H9 (cell line): ENCODE measurements at regions not wholly inside any gene's neighbourhood (a gene's known extent, or its start where the extent isn't known, plus 50 kb on each side); places are given as distances from the start of the nearest gene placed in this dataset.

Experiments
- DNase-seq: peaks from one replicate; pipeline ENCODE4 v3.0.0-alpha.2; 2017
- H2AFZ ChIP-seq: one replicate; pipeline ENCODE4 v1.6.1; 2013; ENCODE audit warnings: mild to moderate bottlenecking, low read length, control low read depth, moderate library complexity
- H2AK5ac ChIP-seq: 2 replicates; pipeline ENCODE4 v1.6.1; 2013; ENCODE audit warnings: low read length, control low read depth, mixed read lengths; ENCODE audit not compliant: insufficient read length
- H2BK120ac ChIP-seq: one replicate; pipeline ENCODE4 v1.6.1; 2013; ENCODE audit warnings: low read depth, mild to moderate bottlenecking, low read length, control low read depth, inconsistent platforms; ENCODE audit not compliant: poor library complexity, severe bottlenecking
- H2BK12ac ChIP-seq: 2 replicates; pipeline ENCODE4 v1.6.1; 2013; ENCODE audit warnings: low read length, control low read depth, mixed read lengths, low read depth; ENCODE audit not compliant: insufficient read length
- H2BK15ac ChIP-seq: 2 replicates; pipeline ENCODE4 v1.6.1; 2013; ENCODE audit warnings: low read depth, low read length, control low read depth
- H2BK20ac ChIP-seq: one replicate; pipeline ENCODE4 v1.6.1; 2013; ENCODE audit warnings: low read depth, mild to moderate bottlenecking, low read length, control low read depth, inconsistent platforms; ENCODE audit not compliant: poor library complexity, severe bottlenecking
- H2BK5ac ChIP-seq: 2 replicates; pipeline ENCODE4 v1.6.1; 2013; ENCODE audit warnings: low read length, control low read depth, mixed read lengths; ENCODE audit not compliant: insufficient read length
- H3K14ac ChIP-seq: 2 replicates; pipeline ENCODE4 v1.6.1; 2013; ENCODE audit warnings: low read length, control low read depth; ENCODE audit not compliant: insufficient read depth
- H3K18ac ChIP-seq: 2 replicates; pipeline ENCODE4 v1.6.1; 2013; ENCODE audit warnings: low read depth, mild to moderate bottlenecking, mixed read lengths, low read length, control low read depth; ENCODE audit not compliant: insufficient read length
- H3K23ac ChIP-seq: 2 replicates; pipeline ENCODE4 v1.6.1; 2013; ENCODE audit warnings: low read length, control low read depth, mixed read lengths, low read depth; ENCODE audit not compliant: insufficient read length
- H3K23me2 ChIP-seq: 2 replicates; pipeline ENCODE4 v1.6.1; 2013; ENCODE audit warnings: low read depth, mild to moderate bottlenecking, mixed read lengths, low read length, control low read depth; ENCODE audit not compliant: insufficient read length, poor library complexity, severe bottlenecking
- H3K27ac ChIP-seq: 2 replicates; pipeline ENCODE4 v1.5.1; 2013; ENCODE audit warnings: low read length, control low read depth, mixed read lengths, low read depth; ENCODE audit not compliant: insufficient read length
- H3K27me3 ChIP-seq: 2 replicates; pipeline ENCODE4 v1.6.1; 2013; ENCODE audit warnings: low read length, control low read depth, inconsistent platforms; ENCODE audit not compliant: insufficient read depth
- H3K4ac ChIP-seq: 2 replicates; pipeline ENCODE4 v1.6.1; 2013; ENCODE audit warnings: low read depth, mild to moderate bottlenecking, control low read depth, inconsistent platforms, low read length, moderate library complexity
- H3K4me1 ChIP-seq: 2 replicates; pipeline ENCODE4 v1.6.1; 2013; ENCODE audit warnings: low read length, control low read depth, inconsistent platforms; ENCODE audit not compliant: insufficient read depth
- H3K4me2 ChIP-seq: 2 replicates; pipeline ENCODE4 v1.6.1; 2013; ENCODE audit warnings: low read length, control low read depth, mixed read lengths; ENCODE audit not compliant: insufficient read length, insufficient read depth
- H3K56ac ChIP-seq: 2 replicates; pipeline ENCODE4 v1.6.1; 2013; ENCODE audit warnings: low read depth, mild to moderate bottlenecking, mixed read lengths, low read length, control low read depth; ENCODE audit not compliant: insufficient read length
- H3K79me1 ChIP-seq: 2 replicates; pipeline ENCODE4 v1.6.1; 2013; ENCODE audit warnings: low read depth, mild to moderate bottlenecking, moderate library complexity, low read length, control low read depth, inconsistent platforms; ENCODE audit not compliant: insufficient read depth, poor library complexity, severe bottlenecking
- H3K79me2 ChIP-seq: 2 replicates; pipeline ENCODE4 v1.6.1; 2013; ENCODE audit warnings: low read length, control low read depth, inconsistent platforms; ENCODE audit not compliant: insufficient read depth
- H3K9ac ChIP-seq: 2 replicates; pipeline ENCODE4 v1.6.1; 2013; ENCODE audit warnings: low read length, control low read depth, mixed read lengths; ENCODE audit not compliant: insufficient read length; ENCODE audit errors: extremely low read depth
- H3K9me3 ChIP-seq: one replicate; pipeline ENCODE4 v1.6.1; 2013; ENCODE audit warnings: low read depth, low read length, inconsistent platforms; ENCODE audit not compliant: control insufficient read depth
- H3T11ph ChIP-seq: one replicate; pipeline ENCODE4 v1.6.1; 2013; ENCODE audit warnings: mild to moderate bottlenecking, low read length, control low read depth, inconsistent platforms
- H4K20me1 ChIP-seq: one replicate; pipeline ENCODE4 v1.6.1; 2013; ENCODE audit not compliant: control insufficient read depth, insufficient read length, insufficient read depth
- H4K5ac ChIP-seq: 2 replicates; pipeline ENCODE4 v1.6.1; 2013; ENCODE audit warnings: low read depth, mild to moderate bottlenecking, mixed read lengths, low read length, control low read depth; ENCODE audit not compliant: insufficient read length
- H4K8ac ChIP-seq: replicated peaks from 2 replicates; pipeline ENCODE4 v1.6.1; 2013; ENCODE audit warnings: low read length, control low read depth, mixed read lengths, low read depth; ENCODE audit not compliant: insufficient read length
- H4K91ac ChIP-seq: 2 replicates; pipeline ENCODE4 v1.6.1; 2013; ENCODE audit warnings: low read depth, mild to moderate bottlenecking, moderate library complexity, mixed read lengths, low read length, control low read depth; ENCODE audit not compliant: insufficient read length
- H3K27ac Mint-ChIP-seq, 3 experiments: 2 replicates in 2 of 3; 3 replicates in 1 of 3; pipeline ENCODE4 v1.8.0; 2020 to 2021; ENCODE audit warnings: mixed read lengths in 3 of 3, mild to moderate bottlenecking in 1 of 3, moderate library complexity in 1 of 3
- H3K27me3 Mint-ChIP-seq: 2 replicates; pipeline ENCODE4 v1.8.0; 2021; ENCODE audit warnings: low read depth, mild to moderate bottlenecking, moderate library complexity, mixed read lengths
- H3K36me3 Mint-ChIP-seq, 3 experiments: 2 replicates in 2 of 3; 3 replicates in 1 of 3; pipeline ENCODE4 v1.8.0; 2020 to 2021; ENCODE audit warnings: low read depth in 3 of 3, mixed read lengths in 3 of 3; ENCODE audit not compliant: insufficient read depth in 1 of 3
- H3K4me1 Mint-ChIP-seq, 2 experiments: 2 replicates each; pipeline ENCODE4 v1.8.0; 2020; ENCODE audit warnings: mixed read lengths in 2 of 2
- H3K4me3 Mint-ChIP-seq, 2 experiments: 2 replicates in 1 of 2; 3 replicates in 1 of 2; pipeline ENCODE4 v1.8.0; 2020 to 2021; ENCODE audit warnings: mild to moderate bottlenecking in 2 of 2, mixed read lengths in 2 of 2, moderate library complexity in 1 of 2
- H3K9me3 Mint-ChIP-seq, 2 experiments: 2 replicates in 1 of 2; 3 replicates in 1 of 2; pipeline ENCODE4 v1.8.0; 2020; ENCODE audit warnings: mild to moderate bottlenecking in 2 of 2, mixed read lengths in 2 of 2, moderate library complexity in 1 of 2
- WGBS: extraction: QIAGEN DNeasy Blood & Tissue Kit; methylation state at CpG from one replicate; pipeline ENCODE4 v1.1.7; 2013; ENCODE audit warnings: missing lambda C conversion rate, low lambda C conversion rate, mixed read lengths; ENCODE audit not compliant: insufficient read length; ENCODE audit errors: extremely low coverage; 5-methylcytosine and 5-hydroxymethylcytosine counted together
- TF ChIP-seq, protein P1 (sequence below): fragments of 200-600 bp; sonication (generic); conservative IDR thresholded peaks from 3 replicates; pipeline ENCODE4 v1.8.0; 2021; ENCODE audit warnings: antibody characterized with exemption, mild to moderate bottlenecking

- no peak overlapping the region for H2AFZ ChIP-seq
- peaks cover 17 to 23% of the 10 kb centered on the region in 2 experiments for H3K9me3 Mint-ChIP-seq
- H3K4me3 Mint-ChIP-seq = no peak overlapping the region
- H3K27me3 ChIP-seq = no peaks in the 10 kb centered on the region
- no peak overlapping the region for H3K4me2 ChIP-seq
- no peak overlapping the region for H3K27ac ChIP-seq
- no CpG with 5 or more reads among the region's 4 CpGs for WGBS
- no peak overlapping the region for H3K23ac ChIP-seq
- H3K4me1 Mint-ChIP-seq = peaks cover 2 to 14% of the 10 kb centered on the region in 2 experiments
- H2BK5ac ChIP-seq = no peak overlapping the region
- no peak overlapping the region for H3K9ac ChIP-seq
- H2BK20ac ChIP-seq = no peak overlapping the region
- peaks cover 5 to 23% (median 8%) of the 10 kb centered on the region in 3 experiments; a peak in 5 of 7 replicates for H3K36me3 Mint-ChIP-seq
- no peak overlapping the region for H2AK5ac ChIP-seq
- no peak for DNase-seq
- no peaks in the 10 kb centered on the region for H3K79me1 ChIP-seq
- H3K4me1 ChIP-seq = no peaks in the 10 kb centered on the region
- H2BK12ac ChIP-seq = no peak overlapping the region
- H3K14ac ChIP-seq = no peak overlapping the region
- H4K20me1 ChIP-seq = no peaks in the 10 kb centered on the region
- H3K27ac Mint-ChIP-seq = no peak overlapping the region
- no peak overlapping the region for H4K5ac ChIP-seq
- TF ChIP-seq, protein P1, sequence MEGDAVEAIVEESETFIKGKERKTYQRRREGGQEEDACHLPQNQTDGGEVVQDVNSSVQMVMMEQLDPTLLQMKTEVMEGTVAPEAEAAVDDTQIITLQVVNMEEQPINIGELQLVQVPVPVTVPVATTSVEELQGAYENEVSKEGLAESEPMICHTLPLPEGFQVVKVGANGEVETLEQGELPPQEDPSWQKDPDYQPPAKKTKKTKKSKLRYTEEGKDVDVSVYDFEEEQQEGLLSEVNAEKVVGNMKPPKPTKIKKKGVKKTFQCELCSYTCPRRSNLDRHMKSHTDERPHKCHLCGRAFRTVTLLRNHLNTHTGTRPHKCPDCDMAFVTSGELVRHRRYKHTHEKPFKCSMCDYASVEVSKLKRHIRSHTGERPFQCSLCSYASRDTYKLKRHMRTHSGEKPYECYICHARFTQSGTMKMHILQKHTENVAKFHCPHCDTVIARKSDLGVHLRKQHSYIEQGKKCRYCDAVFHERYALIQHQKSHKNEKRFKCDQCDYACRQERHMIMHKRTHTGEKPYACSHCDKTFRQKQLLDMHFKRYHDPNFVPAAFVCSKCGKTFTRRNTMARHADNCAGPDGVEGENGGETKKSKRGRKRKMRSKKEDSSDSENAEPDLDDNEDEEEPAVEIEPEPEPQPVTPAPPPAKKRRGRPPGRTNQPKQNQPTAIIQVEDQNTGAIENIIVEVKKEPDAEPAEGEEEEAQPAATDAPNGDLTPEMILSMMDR = no peak
- no peaks in the 10 kb centered on the region for H3K23me2 ChIP-seq
- H3K4ac ChIP-seq = no peak overlapping the region
- no peak overlapping the region for H4K8ac ChIP-seq
- no peak overlapping the region for H2BK120ac ChIP-seq
- no peak overlapping the region for H2BK15ac ChIP-seq
- H3K18ac ChIP-seq = no peak overlapping the region
- no peak overlapping the region for H3K56ac ChIP-seq
- no peak overlapping the region for H3T11ph ChIP-seq
- no peaks in the 10 kb centered on the region for H3K79me2 ChIP-seq
- H3K27me3 Mint-ChIP-seq = peaks cover 2% of the 10 kb centered on the region; the same call in 1 of the 2 replicates
- no peak overlapping the region for H4K91ac ChIP-seq
- no peaks in the 10 kb centered on the region for H3K9me3 ChIP-seq
Observed at GRCh38 chr2:15681089-15681885, 89.6 kb downstream of the DDX1 start.
